ENCODE measurements at regions not wholly inside any gene's neighbourhood (a gene's known extent, or its start where the extent isn't known, plus 50 kb on each side); places are given as distances from the start of the nearest gene placed in this dataset.
A peak's percentile ranks its signal among the peaks of the same experiment; 100 is the strongest.
"Not testable (repeated sequence)": the region's sequence is repeated elsewhere in the genome, so short reads cannot be mapped to it uniquely, and the experiment has no call there.

DNA sequence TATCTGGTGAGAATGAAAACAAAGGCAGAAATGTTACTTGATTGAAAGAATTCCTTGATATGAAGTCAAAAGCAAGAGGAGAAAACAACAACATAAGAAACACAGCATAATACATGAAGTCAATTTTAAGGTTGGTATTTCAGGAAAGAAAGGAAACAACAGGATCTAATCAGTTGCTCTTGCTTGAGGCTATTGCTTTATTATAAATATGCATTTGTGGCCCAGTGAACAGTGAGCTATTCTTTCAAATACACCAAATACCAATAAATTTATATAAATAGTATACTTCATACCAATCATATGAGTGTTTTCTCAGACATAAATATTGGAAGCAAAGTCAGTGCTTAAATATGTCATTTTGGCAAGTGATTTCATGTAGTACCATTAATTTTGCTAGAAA is 806.6 kb downstream of the NXPH1 start:
- DNase-seq: no peak

GRCh38 chr7:9241826-9242225 is 808.4 kb downstream of the NXPH1 start:
- no peak for DNase-seq

DNA sequence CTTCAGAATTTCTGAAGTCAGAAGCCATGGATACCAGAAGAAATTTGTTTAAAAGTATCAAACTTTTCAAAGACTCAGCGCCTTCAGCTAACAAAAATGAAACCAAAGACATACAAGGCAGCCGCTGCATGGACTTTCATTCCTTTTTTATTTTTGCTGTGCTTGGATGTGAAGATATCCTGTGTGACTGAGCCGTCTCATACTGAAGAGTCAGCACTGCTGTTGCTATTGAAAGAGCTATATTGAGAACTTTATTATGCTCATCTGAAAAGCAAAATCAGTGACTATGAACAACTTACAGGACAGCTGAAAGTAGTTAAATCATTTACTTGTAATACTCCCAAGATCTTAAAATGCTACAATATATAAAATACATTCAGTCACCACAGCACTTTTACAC is 809.2 kb downstream of the NXPH1 start:
- DNase-seq: no peak

GRCh38 chr7:9250876-9251275 is 817.5 kb downstream of the NXPH1 start:
- peak; percentile 9 for DNase-seq

GRCh38 chr7:9264395-9264794 is 831.0 kb downstream of the NXPH1 start:
- no peak for DNase-seq

- no peak for DNase-seq
Observed at GRCh38 chr7:9280088-9280487, 846.7 kb downstream of the NXPH1 start.

DNA sequence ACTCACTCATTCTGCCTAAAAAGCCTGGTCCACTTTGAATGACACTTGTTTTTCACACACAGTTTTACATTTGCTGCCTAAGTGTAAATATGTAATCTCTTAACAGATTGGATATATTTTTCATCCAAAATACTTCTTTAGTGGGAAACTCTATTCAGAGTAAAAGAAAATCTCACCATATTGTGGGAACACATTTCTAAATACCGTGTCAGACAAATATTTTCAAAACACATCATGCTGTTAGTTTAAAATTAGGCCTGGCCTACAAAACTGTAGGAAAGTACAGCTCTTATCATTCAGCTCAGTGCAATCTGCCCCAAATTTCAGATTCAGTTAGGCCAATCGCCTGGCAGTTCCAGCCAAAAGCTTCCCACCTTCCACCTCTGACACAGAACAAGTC is 849.8 kb downstream of the NXPH1 start:
- DNase-seq: no peak

GRCh38 chr7:9302436-9302835 is 869.0 kb downstream of the NXPH1 start:
- no peak for DNase-seq

DNA sequence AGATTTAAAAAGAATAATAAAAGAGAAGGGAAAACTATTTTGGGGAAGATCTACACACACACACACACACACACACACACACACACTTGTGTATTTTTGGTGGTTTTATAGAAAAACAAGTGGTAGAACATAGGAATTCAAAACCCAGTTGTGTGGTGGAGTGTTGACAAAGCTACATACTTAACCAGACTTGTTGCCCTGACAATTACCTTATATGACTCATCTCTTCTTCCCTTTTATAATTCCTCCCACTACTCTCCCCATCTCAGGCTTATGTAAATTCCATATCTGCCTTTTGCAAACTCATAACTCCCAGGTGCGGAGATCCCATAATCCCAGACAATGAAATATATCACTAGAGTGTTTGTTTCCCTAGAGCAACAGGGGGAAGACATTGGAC is 873.7 kb downstream of the NXPH1 start:
- DNase-seq: no peak

- no peak for DNase-seq
Observed at GRCh38 chr7:9324513-9324912, 891.1 kb downstream of the NXPH1 start.

GRCh38 chr7:9328296-9328695 is 894.9 kb downstream of the NXPH1 start:
- DNase-seq: no peak

- no peak for DNase-seq
Observed at GRCh38 chr7:9349625-9350024, 916.2 kb downstream of the NXPH1 start.

GRCh38 chr7:9391221-9391620 is 957.8 kb downstream of the NXPH1 start:
- DNase-seq: no peak

- no peak for DNase-seq
Observed at GRCh38 chr7:9391984-9392383, 958.6 kb downstream of the NXPH1 start.

DNA sequence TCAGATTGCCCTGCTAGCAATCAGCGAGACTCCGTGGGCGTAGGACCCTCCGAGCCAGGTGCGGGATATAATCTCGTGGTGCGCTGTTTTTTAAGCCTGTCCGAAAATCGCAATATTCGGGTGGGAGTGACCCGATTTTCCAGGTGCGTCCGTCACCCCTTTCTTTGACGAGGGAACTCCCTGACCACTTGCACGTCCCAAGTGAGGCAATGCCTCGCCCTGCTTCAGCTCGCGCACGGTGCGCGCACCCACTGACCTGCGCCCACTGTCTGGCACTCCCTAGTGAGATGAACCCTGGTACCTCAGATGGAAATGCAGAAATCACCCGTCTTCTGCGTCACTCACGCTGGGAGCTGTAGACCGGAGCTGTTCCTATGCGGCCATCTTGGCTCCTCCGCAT is 971.0 kb downstream of the NXPH1 start:
- not testable (repeated sequence) for DNase-seq

DNA sequence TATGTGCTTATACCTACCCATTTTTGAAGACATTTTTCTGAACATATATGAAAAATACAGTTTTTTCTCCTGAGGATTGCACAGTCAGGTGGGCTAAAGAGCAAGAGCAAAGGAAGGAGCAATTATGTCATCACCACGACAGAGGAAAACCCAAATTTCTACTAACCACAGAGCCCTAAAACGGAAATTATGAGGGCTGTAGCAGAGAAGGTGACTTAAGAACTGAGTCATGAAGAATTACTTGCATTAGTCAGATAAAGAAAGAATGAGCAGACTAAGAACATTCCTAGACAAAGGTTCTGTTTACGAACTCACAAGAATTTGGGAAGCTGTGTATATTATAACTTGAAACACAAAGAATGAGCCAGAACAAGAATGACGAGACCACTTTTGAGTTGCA is 974.4 kb downstream of the NXPH1 start:
- DNase-seq: no peak

- no peak for DNase-seq
Observed at GRCh38 chr7:9453521-9453920, 1020.1 kb downstream of the NXPH1 start.

DNA sequence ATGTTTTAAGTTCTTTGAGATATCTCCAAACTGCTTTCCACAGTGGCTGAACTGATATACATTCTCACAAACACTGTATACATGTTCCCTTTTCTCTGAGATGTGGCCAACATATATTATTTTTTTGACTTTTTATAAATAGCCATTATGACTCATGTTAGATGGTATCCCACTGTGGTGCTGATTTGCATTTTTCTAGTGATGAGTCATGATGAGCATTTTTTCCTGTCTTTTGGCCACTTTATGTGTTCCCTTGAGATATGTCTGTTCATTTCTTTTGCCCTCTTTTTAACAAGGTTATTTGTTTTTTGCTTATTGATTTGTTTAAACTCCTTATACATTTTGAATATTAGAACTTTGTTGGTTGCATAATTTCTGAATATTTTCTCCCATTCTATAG is 1055.1 kb downstream of the NXPH1 start:
- no peak for DNase-seq

DNA sequence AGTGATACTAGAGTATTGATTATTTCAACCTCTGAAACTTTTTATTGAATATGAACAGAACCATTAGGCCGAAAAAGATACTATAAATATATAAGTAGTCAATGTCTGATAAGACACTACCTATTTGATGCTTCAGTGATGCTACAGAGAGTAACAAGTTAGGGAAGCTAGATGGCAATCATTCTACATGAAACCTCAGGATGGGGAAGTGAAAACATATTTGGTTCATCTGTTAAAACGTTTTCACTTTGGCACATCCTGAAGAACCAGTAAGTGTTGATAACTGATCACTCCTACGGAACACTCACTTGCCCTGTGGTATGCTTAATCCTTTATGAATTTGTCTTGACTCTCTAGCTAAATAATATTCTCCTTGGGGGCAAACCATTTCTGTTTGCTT is 1064.9 kb downstream of the NXPH1 start:
- DNase-seq: no peak

- DNase-seq: no peak
Observed at GRCh38 chr7:9502269-9502668, 1068.9 kb downstream of the NXPH1 start.

GRCh38 chr7:9504678-9505077 is 1071.3 kb downstream of the NXPH1 start:
- DNase-seq: no peak

DNA sequence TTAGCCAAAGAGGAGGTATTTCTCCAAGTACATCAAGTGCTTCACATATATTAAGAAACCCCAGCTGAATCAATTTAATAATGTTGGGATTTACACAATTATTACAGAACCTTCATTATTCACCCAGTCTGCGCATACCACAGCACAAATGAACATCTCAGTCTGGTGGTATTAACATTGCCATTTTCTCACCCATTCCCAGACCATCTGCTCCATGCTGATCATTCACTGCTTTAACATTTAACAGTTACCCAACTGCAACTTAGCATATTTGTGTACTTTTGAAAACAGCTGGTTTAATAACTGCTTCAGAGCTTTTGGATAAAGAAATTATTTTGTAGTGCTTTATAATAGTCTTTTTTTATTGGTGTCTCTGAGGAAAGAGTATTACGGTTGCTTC is 1072.1 kb downstream of the NXPH1 start:
- no peak for DNase-seq

DNA sequence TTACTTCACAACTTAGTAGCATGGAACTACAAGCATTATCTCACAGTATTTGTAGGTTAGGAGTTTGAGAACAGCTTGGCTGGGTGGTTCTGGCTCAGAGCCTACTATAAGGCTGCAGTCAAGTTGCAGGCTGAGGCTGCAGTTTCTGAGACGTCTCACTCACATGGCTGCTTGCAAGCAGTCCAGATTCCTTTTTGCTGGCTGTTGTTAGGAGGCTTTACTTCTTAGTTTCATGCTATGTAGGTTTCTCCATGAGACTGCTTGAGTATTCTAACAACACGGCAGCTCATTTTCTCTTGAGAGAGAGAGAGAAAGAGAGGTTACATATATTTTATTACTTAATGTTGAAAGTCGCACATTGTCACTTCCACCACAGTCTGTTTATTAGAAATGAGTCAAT is 1073.9 kb downstream of the NXPH1 start:
- no peak for DNase-seq

DNA sequence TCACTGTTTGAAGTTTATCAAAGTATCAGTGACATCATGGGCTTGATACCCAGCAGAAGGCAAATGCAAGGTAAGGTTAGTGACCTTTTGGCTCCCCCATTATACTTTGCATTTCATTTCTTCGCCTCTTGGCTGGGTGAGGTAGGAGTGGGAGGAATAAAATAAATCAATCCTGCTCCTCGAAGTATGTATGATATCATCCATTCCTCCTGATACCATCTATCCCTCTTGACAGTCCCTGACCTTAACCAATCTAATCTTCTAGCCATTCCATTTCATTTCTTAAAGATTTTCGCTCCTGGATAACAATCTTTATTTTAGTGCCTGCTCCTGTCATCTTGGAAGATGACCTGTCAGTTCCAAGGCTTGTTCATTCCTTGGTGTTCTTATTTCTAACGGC is 1083.3 kb downstream of the NXPH1 start:
- DNase-seq: no peak

- no peak for DNase-seq
Observed at GRCh38 chr7:9523579-9523978, 1090.2 kb downstream of the NXPH1 start.

DNA sequence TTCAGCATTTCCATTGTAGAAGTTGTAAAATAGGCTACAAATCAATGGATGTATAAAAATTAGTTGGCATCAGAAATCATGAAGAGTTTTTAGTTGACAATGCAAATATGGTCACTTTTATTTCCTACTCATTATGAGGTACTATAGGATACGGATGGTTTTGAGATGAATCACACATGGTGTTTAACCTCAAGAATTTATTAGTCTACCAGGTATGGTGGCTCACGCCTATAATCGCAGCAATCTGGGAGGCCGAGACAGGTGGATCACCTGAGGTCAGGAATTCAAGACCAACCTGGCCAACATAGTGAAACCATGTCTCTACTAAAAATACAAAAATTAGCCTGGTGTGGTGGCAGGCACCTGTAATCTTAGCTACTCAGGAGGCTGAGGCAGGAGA is 1119.0 kb downstream of the NXPH1 start:
- DNase-seq: not testable (repeated sequence)
